ENCODE measurements at regions not wholly inside any gene's neighbourhood (a gene's known extent, or its start where the extent isn't known, plus 50 kb on each side); places are given as distances from the start of the nearest gene placed in this dataset.

GRCh38 chr12:90871726-90872096, 83.3 kb downstream of the CCER1 start:
- DNase-seq (ENCODE audit: low read depth) = no peak
- no peak overlapping the region for H3K4me3 ChIP-seq (ENCODE audit: low read depth, low read length)
- TF ChIP-seq CTCF (IDR thresholded peaks at IDR 0.05; ENCODE audit: insufficient read depth, low read depth, low read length, missing control alignments) = no peak

DNA sequence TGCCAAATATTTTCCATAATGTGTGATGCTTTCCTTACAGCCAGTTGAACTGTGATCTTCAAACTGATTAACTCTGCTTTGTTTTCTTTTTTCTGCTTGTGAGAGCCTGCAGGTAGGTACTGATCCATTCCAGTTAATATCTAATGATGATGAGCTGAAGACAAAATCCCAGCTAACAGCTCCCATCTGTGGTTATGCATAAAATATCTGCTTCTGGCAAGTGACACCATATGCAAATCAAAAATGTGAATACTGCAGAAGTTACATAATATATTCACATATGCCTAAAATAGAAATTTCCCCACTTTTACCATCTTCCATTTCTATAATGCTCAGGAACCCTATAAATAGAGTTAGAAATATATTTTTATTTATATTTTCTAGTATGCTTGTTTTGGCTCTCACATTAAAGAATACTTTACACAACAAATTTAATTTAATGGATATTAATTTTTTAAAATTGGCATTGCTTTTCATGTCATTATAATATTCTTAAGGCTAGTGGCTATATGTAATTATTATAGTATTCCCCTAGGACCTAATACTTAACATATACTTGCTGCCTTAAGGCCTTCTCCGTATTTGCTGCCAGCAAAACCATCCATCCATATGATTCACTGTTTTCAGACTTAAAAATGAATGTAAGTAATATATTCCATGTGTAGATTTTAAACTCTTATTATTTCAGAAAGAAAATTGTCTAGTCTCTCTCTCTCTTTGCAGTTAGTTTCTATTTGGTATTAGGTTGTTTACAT, 83.8 kb downstream of the CCER1 start:
- no peak overlapping the region for H3K4me3 ChIP-seq (ENCODE audit: low read depth, low read length)
- no peak for TF ChIP-seq CTCF (IDR thresholded peaks at IDR 0.05; ENCODE audit: insufficient read depth, low read depth, low read length, missing control alignments)
- no peak for DNase-seq (ENCODE audit: low read depth)

GRCh38 chr12:90868626-90869025, 86.3 kb downstream of the CCER1 start:
- no peak for DNase-seq (ENCODE audit: low read depth)
- H3K4me3 ChIP-seq (ENCODE audit: low read depth, low read length) = no peak overlapping the region
- TF ChIP-seq CTCF (IDR thresholded peaks at IDR 0.05; ENCODE audit: insufficient read depth, low read depth, low read length, missing control alignments) = no peak

DNA sequence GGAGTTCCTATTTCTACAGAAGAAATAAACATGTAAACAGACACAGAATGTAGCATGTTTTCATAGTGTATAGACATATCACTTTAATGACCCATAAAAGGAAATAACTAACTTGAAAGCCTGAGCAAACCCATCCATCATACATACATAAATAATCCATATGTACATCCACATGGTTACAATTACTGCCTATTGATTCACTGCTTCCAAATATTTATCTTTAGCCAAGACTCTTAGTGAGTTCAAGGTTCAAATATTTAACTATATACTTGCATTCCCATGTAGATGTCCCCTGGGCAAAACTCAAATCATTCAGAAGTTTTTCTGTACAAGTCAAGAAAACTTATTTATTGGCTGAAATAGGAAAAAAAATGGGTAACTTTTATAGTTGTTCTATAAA, 95.4 kb downstream of the CCER1 start:
- TF ChIP-seq CTCF (IDR thresholded peaks at IDR 0.05; ENCODE audit: insufficient read depth, low read depth, low read length, missing control alignments) = no peak
- no peak for DNase-seq (ENCODE audit: low read depth)
- no peak overlapping the region for H3K4me3 ChIP-seq (ENCODE audit: low read depth, low read length)

DNA sequence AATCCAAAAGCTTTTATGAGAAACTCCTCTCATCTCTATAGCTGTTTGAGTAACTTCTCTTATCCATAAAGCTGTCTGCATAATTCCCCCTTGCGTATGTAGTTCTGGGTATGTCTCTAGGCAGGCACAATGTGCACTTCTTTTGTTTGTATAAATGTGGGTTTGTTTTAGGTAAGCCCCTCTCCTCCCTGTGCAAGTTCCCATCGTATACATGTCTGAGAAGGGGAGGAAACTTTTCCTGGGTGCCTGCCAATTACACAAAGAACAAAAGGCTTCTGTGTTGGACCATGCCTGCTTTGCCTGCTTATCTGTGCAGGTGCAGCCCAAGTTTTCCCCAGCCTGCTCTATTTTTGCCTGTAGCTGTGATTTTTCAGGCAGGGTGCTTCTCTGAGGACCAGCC, 96.7 kb downstream of the CCER1 start:
- no peak overlapping the region for H3K4me3 ChIP-seq (ENCODE audit: low read depth, low read length)
- no peak for DNase-seq (ENCODE audit: low read depth)
- no peak for TF ChIP-seq CTCF (IDR thresholded peaks at IDR 0.05; ENCODE audit: insufficient read depth, low read depth, low read length, missing control alignments)

- TF ChIP-seq CTCF (IDR thresholded peaks at IDR 0.05; ENCODE audit: insufficient read depth, low read depth, low read length, missing control alignments) = no peak
- DNase-seq (ENCODE audit: low read depth) = no peak
- no peak overlapping the region for H3K4me3 ChIP-seq (ENCODE audit: low read depth, low read length)
Measured at GRCh38 chr12:90855534-90855933, 99.4 kb downstream of the CCER1 start.

DNA sequence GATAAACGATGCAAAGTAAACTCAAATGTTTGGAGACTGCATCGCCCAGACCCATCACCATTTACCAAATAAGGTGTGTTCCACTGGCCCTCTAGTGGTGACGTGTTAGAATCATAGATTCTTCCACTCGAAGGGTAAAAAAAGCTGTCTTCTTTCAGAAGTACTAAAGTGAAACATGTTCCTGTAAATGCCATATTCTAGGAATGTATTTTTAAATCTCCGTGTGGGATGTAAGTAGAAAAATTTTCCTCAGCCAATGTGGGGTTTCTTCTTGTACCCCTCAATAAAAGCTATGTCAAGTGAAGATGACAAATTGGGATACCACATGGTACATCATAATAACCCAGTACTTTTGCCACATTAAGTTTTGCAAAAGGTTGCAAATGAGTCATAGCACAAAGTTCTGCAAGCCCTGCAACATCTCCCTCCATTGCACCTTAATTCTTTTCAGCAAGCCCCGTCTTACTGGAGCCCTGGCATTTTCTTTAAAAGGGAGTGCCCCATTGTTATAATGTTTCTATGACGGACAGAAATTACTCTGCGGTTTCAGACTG, 100.8 kb downstream of the CCER1 start:
- peak; percentile 48 for DNase-seq (ENCODE audit: low read depth)
- no peak overlapping the region for H3K4me3 ChIP-seq (ENCODE audit: low read depth, low read length)
- TF ChIP-seq CTCF (IDR thresholded peaks at IDR 0.05; ENCODE audit: insufficient read depth, low read depth, low read length, missing control alignments) = peak; percentile 66
